PC-9 (cell line): ENCODE measurements at regions not wholly inside any gene's neighbourhood (a gene's known extent, or its start where the extent isn't known, plus 50 kb on each side); places are given as distances from the start of the nearest gene placed in this dataset.

Source experiments
- CTCF ChIP-seq: fragments of 200-600 bp; sonication (generic); conservative IDR thresholded peaks from 2 replicates; pipeline ENCODE4 v1.6.1; 2017; ENCODE audit warnings: mixed run types, antibody characterized with exemption, mild to moderate bottlenecking, moderate library complexity
- EZH2 ChIP-seq: fragments of 200-600 bp; sonication (generic); IDR thresholded peaks from 2 replicates; pipeline ENCODE4 v1.8.0; 2017; ENCODE audit warnings: antibody characterized with exemption, low read depth

- no peak for TF ChIP-seq CTCF
- no peak for TF ChIP-seq EZH2
Observed at GRCh38 chrX:26574234-26574633, 358.3 kb downstream of the MAGEB5 start.
